ENCODE measurements at regions not wholly inside any gene's neighbourhood (a gene's known extent, or its start where the extent isn't known, plus 50 kb on each side); places are given as distances from the start of the nearest gene placed in this dataset.

DNA sequence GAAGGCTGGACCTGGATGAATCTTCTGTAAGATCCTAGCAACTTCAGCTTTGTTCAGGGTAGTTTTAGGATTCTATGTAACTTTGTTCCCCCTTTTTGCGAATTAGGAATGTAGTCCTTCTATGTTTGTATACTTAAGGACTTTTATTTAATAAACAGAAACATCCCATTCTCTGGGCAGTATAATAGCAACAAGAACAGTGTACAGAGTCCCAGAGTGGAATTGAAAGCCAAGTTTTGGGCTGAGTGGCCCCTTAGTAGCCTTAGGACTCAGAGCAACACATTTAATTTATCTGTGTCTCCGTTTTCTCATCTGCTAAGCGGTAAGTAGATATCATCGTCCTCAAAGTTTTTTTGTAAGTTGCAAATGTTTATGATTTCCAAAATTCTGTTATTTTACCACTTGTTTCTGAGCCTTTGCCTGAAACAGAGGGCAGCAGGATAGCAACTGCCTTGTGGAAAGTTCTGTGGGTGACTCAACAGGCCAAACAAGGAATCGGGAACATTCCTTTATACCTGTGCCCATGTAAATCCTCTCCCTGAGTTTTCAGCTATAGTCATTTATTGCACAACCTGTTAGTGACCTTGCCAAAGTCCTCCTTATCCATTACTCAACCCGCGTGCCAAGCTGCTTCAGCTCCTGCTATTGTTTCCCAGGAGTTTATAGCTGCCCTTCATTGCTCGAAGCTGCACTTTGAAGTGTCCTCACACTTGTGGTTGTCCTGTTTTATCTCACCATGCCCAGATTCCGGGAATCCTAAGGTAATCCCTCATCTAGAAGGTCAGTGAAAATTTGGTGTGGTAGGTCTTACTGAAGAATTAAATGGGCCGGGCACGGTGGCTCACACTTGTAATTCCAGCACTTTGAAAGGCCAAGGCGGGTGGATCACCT is 199.1 kb upstream of the AHR start (continued):
- TF ChIP-seq, protein P1, sequence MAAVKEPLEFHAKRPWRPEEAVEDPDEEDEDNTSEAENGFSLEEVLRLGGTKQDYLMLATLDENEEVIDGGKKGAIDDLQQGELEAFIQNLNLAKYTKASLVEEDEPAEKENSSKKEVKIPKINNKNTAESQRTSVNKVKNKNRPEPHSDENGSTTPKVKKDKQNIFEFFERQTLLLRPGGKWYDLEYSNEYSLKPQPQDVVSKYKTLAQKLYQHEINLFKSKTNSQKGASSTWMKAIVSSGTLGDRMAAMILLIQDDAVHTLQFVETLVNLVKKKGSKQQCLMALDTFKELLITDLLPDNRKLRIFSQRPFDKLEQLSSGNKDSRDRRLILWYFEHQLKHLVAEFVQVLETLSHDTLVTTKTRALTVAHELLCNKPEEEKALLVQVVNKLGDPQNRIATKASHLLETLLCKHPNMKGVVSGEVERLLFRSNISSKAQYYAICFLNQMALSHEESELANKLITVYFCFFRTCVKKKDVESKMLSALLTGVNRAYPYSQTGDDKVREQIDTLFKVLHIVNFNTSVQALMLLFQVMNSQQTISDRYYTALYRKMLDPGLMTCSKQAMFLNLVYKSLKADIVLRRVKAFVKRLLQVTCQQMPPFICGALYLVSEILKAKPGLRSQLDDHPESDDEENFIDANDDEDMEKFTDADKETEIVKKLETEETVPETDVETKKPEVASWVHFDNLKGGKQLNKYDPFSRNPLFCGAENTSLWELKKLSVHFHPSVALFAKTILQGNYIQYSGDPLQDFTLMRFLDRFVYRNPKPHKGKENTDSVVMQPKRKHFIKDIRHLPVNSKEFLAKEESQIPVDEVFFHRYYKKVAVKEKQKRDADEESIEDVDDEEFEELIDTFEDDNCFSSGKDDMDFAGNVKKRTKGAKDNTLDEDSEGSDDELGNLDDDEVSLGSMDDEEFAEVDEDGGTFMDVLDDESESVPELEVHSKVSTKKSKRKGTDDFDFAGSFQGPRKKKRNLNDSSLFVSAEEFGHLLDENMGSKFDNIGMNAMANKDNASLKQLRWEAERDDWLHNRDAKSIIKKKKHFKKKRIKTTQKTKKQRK (IDR thresholded peaks at IDR 0.05; ENCODE audit: low read length): no peak
- TF ChIP-seq, protein P2, sequence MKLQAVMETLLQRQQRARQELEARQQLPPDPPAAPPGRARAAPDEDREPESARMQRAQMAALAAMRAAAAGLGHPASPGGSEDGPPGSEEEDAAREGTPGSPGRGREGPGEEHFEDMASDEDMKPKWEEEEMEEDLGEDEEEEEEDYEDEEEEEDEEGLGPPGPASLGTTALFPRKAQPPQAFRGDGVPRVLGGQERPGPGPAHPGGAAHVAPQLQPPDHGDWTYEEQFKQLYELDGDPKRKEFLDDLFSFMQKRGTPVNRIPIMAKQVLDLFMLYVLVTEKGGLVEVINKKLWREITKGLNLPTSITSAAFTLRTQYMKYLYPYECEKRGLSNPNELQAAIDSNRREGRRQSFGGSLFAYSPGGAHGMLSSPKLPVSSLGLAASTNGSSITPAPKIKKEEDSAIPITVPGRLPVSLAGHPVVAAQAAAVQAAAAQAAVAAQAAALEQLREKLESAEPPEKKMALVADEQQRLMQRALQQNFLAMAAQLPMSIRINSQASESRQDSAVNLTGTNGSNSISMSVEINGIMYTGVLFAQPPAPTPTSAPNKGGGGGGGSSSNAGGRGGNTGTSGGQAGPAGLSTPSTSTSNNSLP (IDR thresholded peaks at IDR 0.05; ENCODE audit: low read depth, low read length): peak; percentile 90
- TF ChIP-seq, protein P3, sequence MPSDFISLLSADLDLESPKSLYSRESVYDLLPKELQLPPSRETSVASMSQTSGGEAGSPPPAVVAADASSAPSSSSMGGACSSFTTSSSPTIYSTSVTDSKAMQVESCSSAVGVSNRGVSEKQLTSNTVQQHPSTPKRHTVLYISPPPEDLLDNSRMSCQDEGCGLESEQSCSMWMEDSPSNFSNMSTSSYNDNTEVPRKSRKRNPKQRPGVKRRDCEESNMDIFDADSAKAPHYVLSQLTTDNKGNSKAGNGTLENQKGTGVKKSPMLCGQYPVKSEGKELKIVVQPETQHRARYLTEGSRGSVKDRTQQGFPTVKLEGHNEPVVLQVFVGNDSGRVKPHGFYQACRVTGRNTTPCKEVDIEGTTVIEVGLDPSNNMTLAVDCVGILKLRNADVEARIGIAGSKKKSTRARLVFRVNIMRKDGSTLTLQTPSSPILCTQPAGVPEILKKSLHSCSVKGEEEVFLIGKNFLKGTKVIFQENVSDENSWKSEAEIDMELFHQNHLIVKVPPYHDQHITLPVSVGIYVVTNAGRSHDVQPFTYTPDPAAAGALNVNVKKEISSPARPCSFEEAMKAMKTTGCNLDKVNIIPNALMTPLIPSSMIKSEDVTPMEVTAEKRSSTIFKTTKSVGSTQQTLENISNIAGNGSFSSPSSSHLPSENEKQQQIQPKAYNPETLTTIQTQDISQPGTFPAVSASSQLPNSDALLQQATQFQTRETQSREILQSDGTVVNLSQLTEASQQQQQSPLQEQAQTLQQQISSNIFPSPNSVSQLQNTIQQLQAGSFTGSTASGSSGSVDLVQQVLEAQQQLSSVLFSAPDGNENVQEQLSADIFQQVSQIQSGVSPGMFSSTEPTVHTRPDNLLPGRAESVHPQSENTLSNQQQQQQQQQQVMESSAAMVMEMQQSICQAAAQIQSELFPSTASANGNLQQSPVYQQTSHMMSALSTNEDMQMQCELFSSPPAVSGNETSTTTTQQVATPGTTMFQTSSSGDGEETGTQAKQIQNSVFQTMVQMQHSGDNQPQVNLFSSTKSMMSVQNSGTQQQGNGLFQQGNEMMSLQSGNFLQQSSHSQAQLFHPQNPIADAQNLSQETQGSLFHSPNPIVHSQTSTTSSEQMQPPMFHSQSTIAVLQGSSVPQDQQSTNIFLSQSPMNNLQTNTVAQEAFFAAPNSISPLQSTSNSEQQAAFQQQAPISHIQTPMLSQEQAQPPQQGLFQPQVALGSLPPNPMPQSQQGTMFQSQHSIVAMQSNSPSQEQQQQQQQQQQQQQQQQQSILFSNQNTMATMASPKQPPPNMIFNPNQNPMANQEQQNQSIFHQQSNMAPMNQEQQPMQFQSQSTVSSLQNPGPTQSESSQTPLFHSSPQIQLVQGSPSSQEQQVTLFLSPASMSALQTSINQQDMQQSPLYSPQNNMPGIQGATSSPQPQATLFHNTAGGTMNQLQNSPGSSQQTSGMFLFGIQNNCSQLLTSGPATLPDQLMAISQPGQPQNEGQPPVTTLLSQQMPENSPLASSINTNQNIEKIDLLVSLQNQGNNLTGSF (CRISPR knock-in tag; IDR thresholded peaks at IDR 0.05): 0 out of 2 replicates have a peak, but pooled peaks have one; percentile 56
- peak; percentile 20; the same call in 1 of the 2 replicates for TF ChIP-seq SP5 (CRISPR knock-in tag; IDR thresholded peaks at IDR 0.05; ENCODE audit: borderline replicate concordance, low read depth)
- TF ChIP-seq, protein P4, sequence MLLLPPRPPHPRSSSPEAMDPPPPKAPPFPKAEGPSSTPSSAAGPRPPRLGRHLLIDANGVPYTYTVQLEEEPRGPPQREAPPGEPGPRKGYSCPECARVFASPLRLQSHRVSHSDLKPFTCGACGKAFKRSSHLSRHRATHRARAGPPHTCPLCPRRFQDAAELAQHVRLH (CRISPR knock-in tag; IDR thresholded peaks at IDR 0.05; ENCODE audit: borderline replicate concordance, low read depth): peak; percentile 93
- no peak for TF ChIP-seq SRSF1 (optimal IDR thresholded peaks at IDR 0.05; ENCODE audit: low read depth, low read length)
- TF ChIP-seq, protein P5, sequence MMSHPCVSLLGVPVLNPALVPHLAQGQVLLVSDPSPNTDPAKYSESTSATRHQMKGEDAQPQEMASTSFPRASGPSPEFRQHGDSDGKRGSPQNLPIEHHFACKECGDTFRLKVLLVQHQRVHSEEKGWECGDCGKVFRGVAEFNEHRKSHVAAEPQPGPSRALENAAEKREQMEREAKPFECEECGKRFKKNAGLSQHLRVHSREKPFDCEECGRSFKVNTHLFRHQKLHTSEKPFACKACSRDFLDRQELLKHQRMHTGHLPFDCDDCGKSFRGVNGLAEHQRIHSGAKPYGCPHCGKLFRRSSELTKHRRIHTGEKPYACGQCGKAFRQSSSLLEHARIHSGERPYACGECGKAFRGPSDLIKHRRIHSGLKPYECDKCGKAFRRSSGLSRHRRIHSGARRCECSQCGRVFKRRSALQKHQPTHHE (CRISPR knock-in tag; IDR thresholded peaks at IDR 0.05; ENCODE audit: borderline replicate concordance): no peak
- no peak for TF ChIP-seq ZNF577 (CRISPR knock-in tag; IDR thresholded peaks at IDR 0.05; ENCODE audit: borderline replicate concordance, low read depth)
- TF ChIP-seq, protein P6, sequence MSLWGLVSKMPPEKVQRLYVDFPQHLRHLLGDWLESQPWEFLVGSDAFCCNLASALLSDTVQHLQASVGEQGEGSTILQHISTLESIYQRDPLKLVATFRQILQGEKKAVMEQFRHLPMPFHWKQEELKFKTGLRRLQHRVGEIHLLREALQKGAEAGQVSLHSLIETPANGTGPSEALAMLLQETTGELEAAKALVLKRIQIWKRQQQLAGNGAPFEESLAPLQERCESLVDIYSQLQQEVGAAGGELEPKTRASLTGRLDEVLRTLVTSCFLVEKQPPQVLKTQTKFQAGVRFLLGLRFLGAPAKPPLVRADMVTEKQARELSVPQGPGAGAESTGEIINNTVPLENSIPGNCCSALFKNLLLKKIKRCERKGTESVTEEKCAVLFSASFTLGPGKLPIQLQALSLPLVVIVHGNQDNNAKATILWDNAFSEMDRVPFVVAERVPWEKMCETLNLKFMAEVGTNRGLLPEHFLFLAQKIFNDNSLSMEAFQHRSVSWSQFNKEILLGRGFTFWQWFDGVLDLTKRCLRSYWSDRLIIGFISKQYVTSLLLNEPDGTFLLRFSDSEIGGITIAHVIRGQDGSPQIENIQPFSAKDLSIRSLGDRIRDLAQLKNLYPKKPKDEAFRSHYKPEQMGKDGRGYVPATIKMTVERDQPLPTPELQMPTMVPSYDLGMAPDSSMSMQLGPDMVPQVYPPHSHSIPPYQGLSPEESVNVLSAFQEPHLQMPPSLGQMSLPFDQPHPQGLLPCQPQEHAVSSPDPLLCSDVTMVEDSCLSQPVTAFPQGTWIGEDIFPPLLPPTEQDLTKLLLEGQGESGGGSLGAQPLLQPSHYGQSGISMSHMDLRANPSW (CRISPR knock-in tag; IDR thresholded peaks at IDR 0.05; ENCODE audit: borderline replicate concordance): 0 out of 2 replicates have a peak, but pooled peaks have one; percentile 36
- TF ChIP-seq, protein P7, sequence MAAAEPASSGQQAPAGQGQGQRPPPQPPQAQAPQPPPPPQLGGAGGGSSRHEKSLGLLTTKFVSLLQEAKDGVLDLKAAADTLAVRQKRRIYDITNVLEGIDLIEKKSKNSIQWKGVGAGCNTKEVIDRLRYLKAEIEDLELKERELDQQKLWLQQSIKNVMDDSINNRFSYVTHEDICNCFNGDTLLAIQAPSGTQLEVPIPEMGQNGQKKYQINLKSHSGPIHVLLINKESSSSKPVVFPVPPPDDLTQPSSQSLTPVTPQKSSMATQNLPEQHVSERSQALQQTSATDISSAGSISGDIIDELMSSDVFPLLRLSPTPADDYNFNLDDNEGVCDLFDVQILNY (CRISPR knock-in tag; conservative IDR thresholded peaks at IDR 0.05): no peak

All from HepG2 (cell line).